ENCODE measurements at regions not wholly inside any gene's neighbourhood (a gene's known extent, or its start where the extent isn't known, plus 50 kb on each side); places are given as distances from the start of the nearest gene placed in this dataset.

- TF ChIP-seq CREB1 (IDR thresholded peaks at IDR 0.05), result no peak
- TF ChIP-seq EZH2 (IDR thresholded peaks at IDR 0.05; ENCODE audit: low read depth, low read length, severe bottlenecking), result no peak
- TF ChIP-seq MAFK (IDR thresholded peaks at IDR 0.05; ENCODE audit: low read depth, low read length), result no peak
- TF ChIP-seq KDM5A (IDR thresholded peaks at IDR 0.05; ENCODE audit: low read length), result no peak
- no peak for TF ChIP-seq CTCF (IDR thresholded peaks at IDR 0.05; ENCODE audit: control extremely low read depth in 1 of 3, insufficient read depth in 1 of 3, low read depth in 1 of 3, low read length in 3 of 3)
- no peak for TF ChIP-seq TCF12 (IDR thresholded peaks at IDR 0.05; ENCODE audit: low read depth, low read length)
- TF ChIP-seq POLR2A (IDR thresholded peaks at IDR 0.05; ENCODE audit: control extremely low read depth in 1 of 2, low read depth in 2 of 2, low read length in 2 of 2), result no peak
- no peak for TF ChIP-seq TAF1 (IDR thresholded peaks at IDR 0.05; ENCODE audit: low read depth, low read length)
- no peak for TF ChIP-seq CEBPB (IDR thresholded peaks at IDR 0.05; ENCODE audit: low read depth, low read length)
- TF ChIP-seq BACH1 (IDR thresholded peaks at IDR 0.05; ENCODE audit: low read length), result no peak
- no peak for TF ChIP-seq EGR1 (IDR thresholded peaks at IDR 0.05; ENCODE audit: borderline replicate concordance, low read depth, low read length)
- TF ChIP-seq FOSL1 (IDR thresholded peaks at IDR 0.05; ENCODE audit: insufficient read depth, low read depth, low read length), result no peak
These were observed 442.0 kb downstream of the MED13L start for GRCh38 chr12:115835445-115835844.

Measured in H1 (cell line).